ENCODE measurements at regions not wholly inside any gene's neighbourhood (a gene's known extent, or its start where the extent isn't known, plus 50 kb on each side); places are given as distances from the start of the nearest gene placed in this dataset.

- ChIA-PET POLR2A (ENCODE audit: unreplicated experiment) (no interaction called here), CTCF (no interaction called here)
- ATAC-seq (no peak), DNase-seq (no peak)
- peaks cover 5% of the 10 kb centered on the region for H3F3A ChIP-seq (ENCODE audit: low read length, unreplicated experiment)
- no peaks in the 10 kb centered on the region for H3K9me3 ChIP-seq (ENCODE audit: low read length)
- TF ChIP-seq EZH2phosphoT487 (IDR thresholded peaks at IDR 0.05; ENCODE audit: borderline replicate concordance, low read length) = no peak
- TF ChIP-seq EZH2 (IDR thresholded peaks at IDR 0.05; ENCODE audit: low read length, unreplicated experiment) = no peak
- no peak for TF ChIP-seq CTCF (conservative IDR thresholded peaks at IDR 0.05; ENCODE audit: low read depth, low read length)
- H4K20me1 ChIP-seq (ENCODE audit: low read length) = no peaks in the 10 kb centered on the region
- H3K9me2 ChIP-seq (replicated peaks; ENCODE audit: low read length) = no peaks in the 10 kb centered on the region
- BruUV-seq (replicated peaks) = no TSS peak
- H3K27ac ChIP-seq (ENCODE audit: low read length) = no peak overlapping the region
- no peak overlapping the region for H3K4me2 ChIP-seq (ENCODE audit: low read length)
- no peaks in the 10 kb centered on the region for H3K36me3 ChIP-seq (ENCODE audit: low read depth, low read length)
- H3K79me2 ChIP-seq (ENCODE audit: low read length) = no peaks in the 10 kb centered on the region
- H2AFZ ChIP-seq (ENCODE audit: low read length) = 0 out of 2 replicates have a peak overlapping the region, but pooled peaks have one; percentile 35
- no peak overlapping the region for H3K4me3 ChIP-seq (ENCODE audit: low read length)
- intact Hi-C loops (cut with micrococcal nuclease) = no loop called here
- H3K9ac ChIP-seq (ENCODE audit: low read length) = no peak overlapping the region
- no peaks in the 10 kb centered on the region for H3K27me3 ChIP-seq (ENCODE audit: low read length)
- H3K4me1 ChIP-seq (ENCODE audit: insufficient read depth, low read length) = peaks cover 36% of the 10 kb centered on the region
Observed at GRCh38 chr2:150646746-150647145, 159.3 kb upstream of the RND3 start.

GRCh38 chr2:150644298-150645067 lies 157.0 kb upstream of the RND3 start:
- TSS peak; percentile 75 for BruUV-seq (replicated peaks)
- POLR2A ChIA-PET (ENCODE audit: unreplicated experiment) = interaction anchor here (0.5 kb wide), 2 partner anchors 174 to 482 kb away, joined by 3 to 4 read pairs; no protein-coding TSS in a partner anchor
- Histone ChIP-seq H3K4me1 (ENCODE audit: insufficient read depth, low read length) (peaks cover 42% of the 10 kb centered on the region), H3K9me3 (ENCODE audit: low read length) (no peaks in the 10 kb centered on the region), H2AFZ (ENCODE audit: low read length) (peak overlapping the region; percentile 48), H3K4me3 (ENCODE audit: low read length) (0 out of 2 replicates have a peak overlapping the region, but pooled peaks have one; percentile 7), H3K9ac (ENCODE audit: low read length) (peak overlapping the region; percentile 13), H3K4me2 (ENCODE audit: low read length) (peak overlapping the region; percentile 61), H3K27me3 (ENCODE audit: low read length) (no peaks in the 10 kb centered on the region), H3K9me2 (replicated peaks; ENCODE audit: low read length) (no peaks in the 10 kb centered on the region), H4K20me1 (ENCODE audit: low read length) (no peaks in the 10 kb centered on the region), H3K36me3 (ENCODE audit: low read depth, low read length) (no peaks in the 10 kb centered on the region), H3F3A (ENCODE audit: low read length, unreplicated experiment) (peaks cover 5% of the 10 kb centered on the region), H3K27ac (ENCODE audit: low read length) (peak overlapping the region; percentile 83), H3K79me2 (ENCODE audit: low read length) (no peaks in the 10 kb centered on the region)
- CTCF ChIA-PET = no interaction called here
- peak; percentile 99 for ATAC-seq
- intact Hi-C loops (cut with micrococcal nuclease) = loop anchor here (1.0 to 2.0 kb wide), 2 partner anchors 23 to 398 kb away; no protein-coding TSS in a partner anchor
- TF ChIP-seq EZH2phosphoT487 (IDR thresholded peaks at IDR 0.05; ENCODE audit: borderline replicate concordance, low read length) (no peak), EZH2 (IDR thresholded peaks at IDR 0.05; ENCODE audit: low read length, unreplicated experiment) (no peak), CTCF (conservative IDR thresholded peaks at IDR 0.05; ENCODE audit: low read depth, low read length) (no peak)
- peak; percentile 92 for DNase-seq

GRCh38 chr2:150643114-150643725 lies 155.8 kb upstream of the RND3 start:
- no peak for TF ChIP-seq EZH2phosphoT487 (IDR thresholded peaks at IDR 0.05; ENCODE audit: borderline replicate concordance, low read length)
- no peak for TF ChIP-seq EZH2 (IDR thresholded peaks at IDR 0.05; ENCODE audit: low read length, unreplicated experiment)
- TF ChIP-seq CTCF (conservative IDR thresholded peaks at IDR 0.05; ENCODE audit: low read depth, low read length) = no peak
- Histone ChIP-seq H3K27ac (ENCODE audit: low read length) (peak overlapping the region; percentile 83), H2AFZ (ENCODE audit: low read length) (no peak overlapping the region), H3K79me2 (ENCODE audit: low read length) (no peaks in the 10 kb centered on the region), H3K4me2 (ENCODE audit: low read length) (peak overlapping the region; percentile 61; the same call in 1 of the 2 replicates), H3K36me3 (ENCODE audit: low read depth, low read length) (no peaks in the 10 kb centered on the region), H3K9ac (ENCODE audit: low read length) (no peak overlapping the region), H3K9me2 (replicated peaks; ENCODE audit: low read length) (no peaks in the 10 kb centered on the region), H4K20me1 (ENCODE audit: low read length) (no peaks in the 10 kb centered on the region), H3K9me3 (ENCODE audit: low read length) (no peaks in the 10 kb centered on the region), H3K27me3 (ENCODE audit: low read length) (no peaks in the 10 kb centered on the region), H3K4me1 (ENCODE audit: insufficient read depth, low read length) (peaks cover 48% of the 10 kb centered on the region), H3F3A (ENCODE audit: low read length, unreplicated experiment) (peaks cover 5% of the 10 kb centered on the region), H3K4me3 (ENCODE audit: low read length) (no peak overlapping the region)
- intact Hi-C loops (cut with micrococcal nuclease) = no loop called here
- ATAC-seq (no peak), DNase-seq (no peak)
- POLR2A ChIA-PET (ENCODE audit: unreplicated experiment) = no interaction called here
- CTCF ChIA-PET = no interaction called here
- BruUV-seq (replicated peaks) = no TSS peak

All from PC-3 (cell line).